ENCODE measurements at regions not wholly inside any gene's neighbourhood (a gene's known extent, or its start where the extent isn't known, plus 50 kb on each side); places are given as distances from the start of the nearest gene placed in this dataset.

DNA sequence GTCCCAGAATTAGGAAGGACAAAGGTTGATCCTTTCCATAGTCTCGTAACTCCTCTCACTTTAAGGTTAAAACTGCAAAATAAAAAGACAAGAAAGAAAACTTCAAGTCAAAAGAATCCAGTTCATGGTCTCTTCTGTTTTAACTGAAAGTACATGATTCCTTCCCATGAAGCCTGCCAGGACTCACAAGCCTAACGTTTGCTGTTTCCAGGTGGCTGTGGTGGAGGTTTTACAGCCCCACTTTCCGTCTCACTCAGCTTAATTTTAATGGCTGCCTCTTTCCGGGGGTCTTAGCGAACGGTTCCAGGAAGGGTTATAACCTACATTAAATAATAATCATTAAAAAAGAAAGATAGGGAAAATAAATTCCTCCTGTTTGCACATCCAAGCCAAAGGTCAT is 136.8 kb upstream of the SPAG17 start:
- CTCF ChIA-PET = no interaction called here
- TF ChIP-seq, protein P1, sequence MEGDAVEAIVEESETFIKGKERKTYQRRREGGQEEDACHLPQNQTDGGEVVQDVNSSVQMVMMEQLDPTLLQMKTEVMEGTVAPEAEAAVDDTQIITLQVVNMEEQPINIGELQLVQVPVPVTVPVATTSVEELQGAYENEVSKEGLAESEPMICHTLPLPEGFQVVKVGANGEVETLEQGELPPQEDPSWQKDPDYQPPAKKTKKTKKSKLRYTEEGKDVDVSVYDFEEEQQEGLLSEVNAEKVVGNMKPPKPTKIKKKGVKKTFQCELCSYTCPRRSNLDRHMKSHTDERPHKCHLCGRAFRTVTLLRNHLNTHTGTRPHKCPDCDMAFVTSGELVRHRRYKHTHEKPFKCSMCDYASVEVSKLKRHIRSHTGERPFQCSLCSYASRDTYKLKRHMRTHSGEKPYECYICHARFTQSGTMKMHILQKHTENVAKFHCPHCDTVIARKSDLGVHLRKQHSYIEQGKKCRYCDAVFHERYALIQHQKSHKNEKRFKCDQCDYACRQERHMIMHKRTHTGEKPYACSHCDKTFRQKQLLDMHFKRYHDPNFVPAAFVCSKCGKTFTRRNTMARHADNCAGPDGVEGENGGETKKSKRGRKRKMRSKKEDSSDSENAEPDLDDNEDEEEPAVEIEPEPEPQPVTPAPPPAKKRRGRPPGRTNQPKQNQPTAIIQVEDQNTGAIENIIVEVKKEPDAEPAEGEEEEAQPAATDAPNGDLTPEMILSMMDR (conservative IDR thresholded peaks at IDR 0.05) = no peak
- TF ChIP-seq EZH2 (IDR thresholded peaks at IDR 0.05; ENCODE audit: low read depth) = no peak
- H3K79me2 ChIP-seq (ENCODE audit: low read depth) = no peaks in the 10 kb centered on the region
- H3K36me3 ChIP-seq (ENCODE audit: low read depth) = no peaks in the 10 kb centered on the region
- no peak overlapping the region for H3K4me2 ChIP-seq
- POLR2A ChIA-PET (ENCODE audit: unreplicated experiment) = no interaction called here
- H3K4me3 ChIP-seq = no peak overlapping the region
- DNase-seq = no peak
- no peaks in the 10 kb centered on the region; the same call in 1 of the 2 replicates for H3F3A ChIP-seq (ENCODE audit: insufficient read depth, low read depth)
- no peaks in the 10 kb centered on the region for H4K20me1 ChIP-seq (ENCODE audit: insufficient read depth)
- intact Hi-C loops (cut with micrococcal nuclease; ENCODE audit: unreplicated experiment) = no loop called here
- no peaks in the 10 kb centered on the region for H3K27me3 ChIP-seq (ENCODE audit: insufficient read depth, low read depth)
- no TSS peak for BruUV-seq (replicated peaks)
- H3K9me3 ChIP-seq (ENCODE audit: insufficient read depth, low read depth) = no peaks in the 10 kb centered on the region
- no peaks in the 10 kb centered on the region for H3K9me2 ChIP-seq (ENCODE audit: insufficient read depth)
- 0 out of 2 replicates have a peak overlapping the region, but pooled peaks have one; percentile 40 for H2AFZ ChIP-seq
- no peak overlapping the region for H3K27ac ChIP-seq
- H3K4me1 ChIP-seq (replicated peaks; ENCODE audit: insufficient read depth) = no peaks in the 10 kb centered on the region

DNA sequence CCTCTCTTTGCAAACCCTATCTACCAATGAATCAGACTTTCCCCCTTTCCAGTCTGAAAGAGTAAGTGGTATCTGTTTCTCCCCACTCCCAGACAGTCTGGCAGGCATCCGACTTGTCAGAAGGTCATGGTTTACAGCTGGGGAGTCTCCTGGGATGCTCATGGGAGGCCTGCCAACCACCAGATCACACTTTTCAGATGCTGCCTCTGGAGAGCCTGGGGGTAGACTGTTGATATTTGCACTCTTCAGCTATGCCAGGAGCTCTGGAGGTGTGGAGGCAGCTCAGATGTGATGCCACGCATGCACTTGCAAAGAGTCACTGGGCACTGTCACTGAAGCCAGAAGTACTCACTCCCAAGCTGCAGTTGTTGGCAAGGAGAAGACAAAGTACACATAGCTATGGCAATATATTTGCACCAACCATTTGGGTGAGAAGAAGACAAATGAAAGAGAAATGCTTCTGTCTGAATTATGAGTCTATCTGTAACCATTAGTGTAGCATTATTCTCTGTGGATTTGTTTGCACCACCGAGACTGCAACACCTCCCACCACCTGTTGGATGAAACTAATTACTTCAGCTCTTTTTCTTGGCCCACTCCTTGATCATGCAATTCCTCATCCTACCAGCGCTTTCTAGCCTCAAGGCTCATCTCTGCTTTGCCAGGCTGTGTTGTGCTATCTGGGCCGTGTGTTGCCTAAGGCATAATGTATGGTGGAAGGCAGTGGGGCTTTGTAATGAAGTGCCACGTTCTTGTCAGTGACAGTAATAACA is 133.0 kb upstream of the SPAG17 start:
- Histone ChIP-seq H3K9me3 (ENCODE audit: insufficient read depth, low read depth) (no peaks in the 10 kb centered on the region), H3K4me1 (replicated peaks; ENCODE audit: insufficient read depth) (no peaks in the 10 kb centered on the region), H3K36me3 (ENCODE audit: low read depth) (no peaks in the 10 kb centered on the region), H4K20me1 (ENCODE audit: insufficient read depth) (no peaks in the 10 kb centered on the region), H2AFZ (no peak overlapping the region), H3K79me2 (ENCODE audit: low read depth) (no peaks in the 10 kb centered on the region), H3K4me2 (no peak overlapping the region), H3K4me3 (no peak overlapping the region), H3F3A (ENCODE audit: insufficient read depth, low read depth) (no peaks in the 10 kb centered on the region; the same call in 1 of the 2 replicates), H3K27me3 (ENCODE audit: insufficient read depth, low read depth) (no peaks in the 10 kb centered on the region), H3K9me2 (ENCODE audit: insufficient read depth) (peaks cover 5% of the 10 kb centered on the region; the same call in 1 of the 2 replicates), H3K27ac (no peak overlapping the region)
- ChIA-PET CTCF (no interaction called here), POLR2A (ENCODE audit: unreplicated experiment) (no interaction called here)
- DNase-seq = no peak
- no TSS peak for BruUV-seq (replicated peaks)
- intact Hi-C loops (cut with micrococcal nuclease; ENCODE audit: unreplicated experiment) = no loop called here
- TF ChIP-seq, protein P1 (conservative IDR thresholded peaks at IDR 0.05) = no peak
- no peak for TF ChIP-seq EZH2 (IDR thresholded peaks at IDR 0.05; ENCODE audit: low read depth)

DNA sequence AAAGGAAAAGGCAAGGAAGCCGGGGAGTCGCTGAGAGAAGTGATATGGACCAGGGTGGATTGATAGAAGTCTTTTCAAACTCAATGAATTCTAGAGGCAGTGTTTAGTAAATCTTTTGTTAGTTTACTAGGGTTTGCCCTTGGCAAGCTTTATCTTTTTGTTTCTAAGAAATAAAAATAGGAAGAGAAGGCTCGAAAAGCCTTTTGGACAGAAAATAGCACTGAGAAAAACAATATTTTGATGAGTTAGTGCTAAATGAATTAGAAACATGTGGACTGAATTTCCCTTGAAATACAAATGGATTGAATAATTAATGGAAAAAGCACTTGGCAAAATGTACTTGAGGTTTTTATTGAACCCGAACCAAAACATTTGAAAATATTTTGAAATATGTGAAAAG is 121.8 kb upstream of the SPAG17 start:
- TF ChIP-seq, protein P1 (conservative IDR thresholded peaks at IDR 0.05) = no peak
- TF ChIP-seq EZH2 (IDR thresholded peaks at IDR 0.05; ENCODE audit: low read depth) = no peak
- no peaks in the 10 kb centered on the region for H4K20me1 ChIP-seq (ENCODE audit: insufficient read depth)
- H3K9me2 ChIP-seq (ENCODE audit: insufficient read depth) = no peaks in the 10 kb centered on the region
- BruUV-seq (replicated peaks) = no TSS peak
- H3K79me2 ChIP-seq (ENCODE audit: low read depth) = no peaks in the 10 kb centered on the region
- ChIA-PET CTCF (no interaction called here), POLR2A (ENCODE audit: unreplicated experiment) (no interaction called here)
- no peaks in the 10 kb centered on the region for H3K36me3 ChIP-seq (ENCODE audit: low read depth)
- no peak for DNase-seq
- H3K4me3 ChIP-seq = no peak overlapping the region
- H3K4me2 ChIP-seq = no peak overlapping the region
- no peak overlapping the region for H3K27ac ChIP-seq
- no peak overlapping the region for H2AFZ ChIP-seq
- H3F3A ChIP-seq (ENCODE audit: insufficient read depth, low read depth) = no peaks in the 10 kb centered on the region
- intact Hi-C loops (cut with micrococcal nuclease; ENCODE audit: unreplicated experiment) = no loop called here
- 0 out of 2 replicates have a peak, but pooled peaks cover 8% of the 10 kb centered on the region for H3K27me3 ChIP-seq (ENCODE audit: insufficient read depth, low read depth)
- no peaks in the 10 kb centered on the region for H3K4me1 ChIP-seq (replicated peaks; ENCODE audit: insufficient read depth)
- H3K9me3 ChIP-seq (ENCODE audit: insufficient read depth, low read depth) = no peaks in the 10 kb centered on the region
